Erythroblast (primary cell): ENCODE measurements at regions not wholly inside any gene's neighbourhood (a gene's known extent, or its start where the extent isn't known, plus 50 kb on each side); places are given as distances from the start of the nearest gene placed in this dataset.

Source experiments
- GATA1 ChIP-seq: IDR thresholded peaks from 2 replicates; pipeline ENCODE4 v1.6.1; 2011; ENCODE audit warnings: low read depth, mild to moderate bottlenecking, control low read depth, low read length, moderate library complexity
- POLR2A ChIP-seq: IDR thresholded peaks from 2 replicates; pipeline ENCODE4 v1.6.1; 2011; ENCODE audit warnings: mild to moderate bottlenecking, low read length

GRCh38 chr4:81651243-81651899 lies 179.7 kb upstream of the RASGEF1B start:
- TF ChIP-seq POLR2A (no peak), GATA1 (no peak)
